WTC11 (cell line): ENCODE measurements at regions not wholly inside any gene's neighbourhood (a gene's known extent, or its start where the extent isn't known, plus 50 kb on each side); places are given as distances from the start of the nearest gene placed in this dataset.

Experiments used
- ATAC-seq: fragments of 200-7000 bp; cut with Tn5 transposase; 2 replicates; pipeline ENCODE4 v1.10.0; 2021; ENCODE audit warnings: mild to moderate bottlenecking, moderate library complexity
- CTCF ChIA-PET: fragments of 300-600 bp; sonication (Branson Sonifier 250); formaldehyde crosslinking; loops from one replicate; lab custom pipeline; 2021; ENCODE audit warnings: antibody characterized with exemption; lab: Charles Lee
- POLR2A ChIA-PET: fragments of 350-600 bp; sonication (Branson Sonifier 250); formaldehyde crosslinking; loops from one replicate; lab custom pipeline; 2021; ENCODE audit warnings: antibody characterized with exemption; lab: Charles Lee
- DNase-seq: peaks from one replicate; pipeline ENCODE4 v3.0.0; 2021; ENCODE audit warnings: low spot score
- H3K27ac Mint-ChIP-seq: 2 replicates; pipeline ENCODE4 v1.8.0; 2021; ENCODE audit warnings: mixed read lengths
- H3K27me3 Mint-ChIP-seq: 2 replicates; pipeline ENCODE4 v1.8.0; 2021; ENCODE audit warnings: low read depth, mild to moderate bottlenecking, moderate library complexity, mixed read lengths
- H3K36me3 Mint-ChIP-seq: 2 replicates; pipeline ENCODE4 v1.8.0; 2021; ENCODE audit warnings: mixed read lengths
- H3K4me1 Mint-ChIP-seq: 2 replicates; pipeline ENCODE4 v1.8.0; 2022; ENCODE audit warnings: mixed read lengths
- H3K4me3 Mint-ChIP-seq: 2 replicates; pipeline ENCODE4 v1.8.0; 2021; ENCODE audit warnings: mild to moderate bottlenecking, moderate library complexity, mixed read lengths
- H3K9me3 Mint-ChIP-seq: 2 replicates; pipeline ENCODE4 v1.8.0; 2021; ENCODE audit warnings: mixed read lengths
- ATF1 ChIP-seq: sonication (generic); formaldehyde crosslinking; IDR thresholded peaks from 2 replicates; pipeline ENCODE4 v1.8.1; 2023; ENCODE audit warnings: mild to moderate bottlenecking, moderate library complexity, missing genetic modification reagents
- CREM ChIP-seq: sonication (generic); formaldehyde crosslinking; IDR thresholded peaks from 2 replicates; pipeline ENCODE4 v1.8.1; 2022; ENCODE audit warnings: mild to moderate bottlenecking, missing genetic modification reagents, moderate library complexity
- ELF4 ChIP-seq: sonication (generic); formaldehyde crosslinking; IDR thresholded peaks from 2 replicates; pipeline ENCODE4 v1.8.1; 2022; ENCODE audit warnings: low read depth, mild to moderate bottlenecking, moderate library complexity, missing genetic modification reagents
- ETV6 ChIP-seq: sonication (generic); formaldehyde crosslinking; IDR thresholded peaks from 2 replicates; pipeline ENCODE4 v1.8.1; 2022; ENCODE audit warnings: mild to moderate bottlenecking, missing genetic modification reagents
- FOXJ3 ChIP-seq: sonication (generic); formaldehyde crosslinking; IDR thresholded peaks from 2 replicates; pipeline ENCODE4 v1.9.0; 2021; ENCODE audit warnings: missing genetic modification reagents, mild to moderate bottlenecking, borderline replicate concordance
- FOXP1 ChIP-seq: sonication (generic); formaldehyde crosslinking; IDR thresholded peaks from 2 replicates; pipeline ENCODE4 v1.8.0; 2022; ENCODE audit warnings: missing genetic modification reagents, mild to moderate bottlenecking, moderate library complexity, borderline replicate concordance
- GTF2I ChIP-seq: fragments of 250-450 bp; sonication (Bioruptor Pico); conservative IDR thresholded peaks from 2 replicates; pipeline ENCODE4 v1.4.0; 2021; ENCODE audit warnings: mild to moderate bottlenecking
- IRF1 ChIP-seq: sonication (generic); formaldehyde crosslinking; IDR thresholded peaks from 2 replicates; pipeline ENCODE4 v1.8.0; 2023; ENCODE audit warnings: missing genetic modification reagents
- IRF2 ChIP-seq: sonication (generic); formaldehyde crosslinking; IDR thresholded peaks from 2 replicates; pipeline ENCODE4 v1.8.0; 2022; ENCODE audit warnings: low read depth, missing genetic modification reagents, borderline replicate concordance
- JUN ChIP-seq: sonication (generic); formaldehyde crosslinking; IDR thresholded peaks from 2 replicates; pipeline ENCODE4 v1.8.0; 2023; ENCODE audit warnings: mild to moderate bottlenecking, missing genetic modification reagents
- MXD4 ChIP-seq: fragments of 250-450 bp; sonication (Bioruptor Pico); IDR thresholded peaks from 2 replicates; pipeline ENCODE4 v1.8.0; 2021; ENCODE audit warnings: mild to moderate bottlenecking, moderate library complexity, borderline replicate concordance
- NR1H2 ChIP-seq: sonication (generic); formaldehyde crosslinking; IDR thresholded peaks from 2 replicates; pipeline ENCODE4 v1.9.0; 2021; ENCODE audit warnings: mild to moderate bottlenecking, moderate library complexity, missing genetic modification reagents
- NR2C2 ChIP-seq: sonication (generic); formaldehyde crosslinking; IDR thresholded peaks from 2 replicates; pipeline ENCODE4 v1.8.0; 2022; ENCODE audit warnings: mild to moderate bottlenecking, missing genetic modification reagents
- OVOL2 ChIP-seq: fragments of 250-450 bp; sonication (Bioruptor Pico); IDR thresholded peaks from 2 replicates; pipeline ENCODE4 v1.9.0; 2021; ENCODE audit warnings: mild to moderate bottlenecking, borderline replicate concordance
- PRDM15 ChIP-seq: sonication (generic); formaldehyde crosslinking; IDR thresholded peaks from 2 replicates; pipeline ENCODE4 v1.8.0; 2022; ENCODE audit warnings: missing genetic modification reagents
- PREB ChIP-seq: sonication (generic); formaldehyde crosslinking; IDR thresholded peaks from 2 replicates; pipeline ENCODE4 v1.8.1; 2022; ENCODE audit warnings: mild to moderate bottlenecking, missing genetic modification reagents, moderate library complexity, borderline replicate concordance
- PRRX2 ChIP-seq: fragments of 250-450 bp; sonication (Bioruptor Pico); IDR thresholded peaks from 2 replicates; pipeline ENCODE4 v1.8.0; 2021; ENCODE audit warnings: mild to moderate bottlenecking
- RELA ChIP-seq: sonication (generic); formaldehyde crosslinking; IDR thresholded peaks from 2 replicates; pipeline ENCODE4 v1.8.1; 2022; ENCODE audit warnings: missing genetic modification reagents, mild to moderate bottlenecking, borderline replicate concordance
- SMAD4 ChIP-seq: sonication (generic); formaldehyde crosslinking; IDR thresholded peaks from 2 replicates; pipeline ENCODE4 v1.8.0; 2022; ENCODE audit warnings: mild to moderate bottlenecking, missing genetic modification reagents
- SP1 ChIP-seq: sonication (generic); formaldehyde crosslinking; conservative IDR thresholded peaks from 2 replicates; pipeline ENCODE4 v1.8.1; 2022; ENCODE audit warnings: missing genetic modification reagents
- TCF7 ChIP-seq: sonication (generic); formaldehyde crosslinking; IDR thresholded peaks from 2 replicates; pipeline ENCODE4 v1.8.0; 2022; ENCODE audit warnings: mild to moderate bottlenecking, low read depth, missing genetic modification reagents, moderate library complexity
- USF1 ChIP-seq: sonication (generic); formaldehyde crosslinking; IDR thresholded peaks from 2 replicates; pipeline ENCODE4 v1.8.0; 2022; ENCODE audit warnings: mild to moderate bottlenecking, missing genetic modification reagents
- ZNF219 ChIP-seq: sonication (generic); formaldehyde crosslinking; IDR thresholded peaks from 2 replicates; pipeline ENCODE4 v1.8.0; 2023; ENCODE audit warnings: missing genetic modification reagents, mild to moderate bottlenecking, borderline replicate concordance
- ZNF263 ChIP-seq: sonication (generic); formaldehyde crosslinking; IDR thresholded peaks from 2 replicates; pipeline ENCODE4 v1.8.1; 2022; ENCODE audit warnings: low read depth, mild to moderate bottlenecking, moderate library complexity, missing genetic modification reagents
- ZNF281 ChIP-seq: sonication (generic); formaldehyde crosslinking; IDR thresholded peaks from 2 replicates; pipeline ENCODE4 v1.8.0; 2023; ENCODE audit warnings: mild to moderate bottlenecking, missing genetic modification reagents
- ZNF317 ChIP-seq: sonication (generic); formaldehyde crosslinking; IDR thresholded peaks from 2 replicates; pipeline ENCODE4 v1.8.1; 2023; ENCODE audit warnings: low read depth, mild to moderate bottlenecking, moderate library complexity, missing genetic modification reagents, borderline replicate concordance
- ZNF423 ChIP-seq: fragments of 250-450 bp; sonication (Bioruptor Pico); IDR thresholded peaks from 2 replicates; pipeline ENCODE4 v2.1.2; 2022; ENCODE audit warnings: mild to moderate bottlenecking, moderate library complexity

- TF ChIP-seq NR2C2 (CRISPR knock-in tag) (no peak), ETV6 (no peak), RELA (CRISPR knock-in tag) (no peak)
- TF ChIP-seq, all 79 proteins: peak for 0
These were observed 871.0 kb upstream of the PABPC4L start (continued) for GRCh38 chr4:135072553-135072952.

GRCh38 chr4:135065366-135065765 is 863.8 kb upstream of the PABPC4L start:
- H3K36me3 Mint-ChIP-seq = no peaks in the 10 kb centered on the region
- peaks cover 3% of the 10 kb centered on the region; the same call in 1 of the 2 replicates for H3K4me1 Mint-ChIP-seq
- no peaks in the 10 kb centered on the region for H3K27me3 Mint-ChIP-seq
- no peak for TF ChIP-seq IRF2
- TF ChIP-seq ELF4 (CRISPR knock-in tag) = no peak
- no peak for TF ChIP-seq OVOL2
- TF ChIP-seq MXD4 (CRISPR knock-in tag) = no peak
- TF ChIP-seq SMAD4 (CRISPR knock-in tag) = no peak
- no peak for TF ChIP-seq ZNF423
- TF ChIP-seq ZNF317 = no peak
- no peak for TF ChIP-seq NR1H2
- TF ChIP-seq CREM (CRISPR knock-in tag) = no peak
- no peak for TF ChIP-seq JUN (CRISPR knock-in tag)
- TF ChIP-seq ZNF219 (CRISPR knock-in tag) = no peak
- TF ChIP-seq ZNF263 (CRISPR knock-in tag) = no peak
- no peak for TF ChIP-seq IRF1 (CRISPR knock-in tag)
- TF ChIP-seq ATF1 (CRISPR knock-in tag) = no peak
- no peak for TF ChIP-seq FOXJ3
- TF ChIP-seq, all 79 proteins: peak for 0
- POLR2A ChIA-PET = no interaction called here
- CTCF ChIA-PET = no interaction called here
- no peak for DNase-seq
- ATAC-seq = no peak
- no peaks in the 10 kb centered on the region for H3K9me3 Mint-ChIP-seq
- H3K4me3 Mint-ChIP-seq = no peak overlapping the region
- H3K27ac Mint-ChIP-seq = no peak overlapping the region

- H3K27ac Mint-ChIP-seq = no peak overlapping the region
- CTCF ChIA-PET = no interaction called here
These were observed 848.6 kb upstream of the PABPC4L start for GRCh38 chr4:135050086-135050717.

More at GRCh38 chr4:135050086-135050717, 848.6 kb upstream of the PABPC4L start:
- POLR2A ChIA-PET = no interaction called here
- ATAC-seq (no peak), DNase-seq (no peak)
- Mint-ChIP-seq H3K36me3 (no peaks in the 10 kb centered on the region), H3K4me1 (no peaks in the 10 kb centered on the region), H3K4me3 (no peak overlapping the region), H3K27me3 (no peaks in the 10 kb centered on the region), H3K9me3 (no peaks in the 10 kb centered on the region)
- TF ChIP-seq SMAD4 (CRISPR knock-in tag) = no peak
- no peak for TF ChIP-seq PRDM15 (CRISPR knock-in tag)
- TF ChIP-seq PRRX2 = no peak
- no peak for TF ChIP-seq USF1 (CRISPR knock-in tag)
- no peak for TF ChIP-seq SP1 (CRISPR knock-in tag)
- no peak for TF ChIP-seq TCF7 (CRISPR knock-in tag)
- TF ChIP-seq ZNF281 (CRISPR knock-in tag) = no peak
- TF ChIP-seq PREB (CRISPR knock-in tag) = no peak
- TF ChIP-seq ELF4 (CRISPR knock-in tag) = no peak
- no peak for TF ChIP-seq FOXP1 (CRISPR knock-in tag)
- TF ChIP-seq ZNF317 = no peak
- TF ChIP-seq GTF2I = no peak
- no peak for TF ChIP-seq ZNF219 (CRISPR knock-in tag)
